ENCODE measurements at regions not wholly inside any gene's neighbourhood (a gene's known extent, or its start where the extent isn't known, plus 50 kb on each side); places are given as distances from the start of the nearest gene placed in this dataset.
A peak's percentile ranks its signal among the peaks of the same experiment; 100 is the strongest.

- TF ChIP-seq CTCF (IDR thresholded peaks at IDR 0.05; ENCODE audit: poor library complexity, severe bottlenecking): no peak
- Histone ChIP-seq H3K9me3 (ENCODE audit: severe bottlenecking) (no peaks in the 10 kb centered on the region), H3K36me3 (ENCODE audit: low read depth) (no peaks in the 10 kb centered on the region), H3K27me3 (ENCODE audit: insufficient read depth, poor library complexity, severe bottlenecking) (no peaks in the 10 kb centered on the region), H3K27ac (ENCODE audit: poor library complexity, severe bottlenecking) (no peak overlapping the region), H3K4me1 (ENCODE audit: insufficient read depth, poor library complexity, severe bottlenecking) (peaks cover 7% of the 10 kb centered on the region), H3K4me3 (ENCODE audit: severe bottlenecking) (no peak overlapping the region)
- ATAC-seq (ENCODE audit: low read depth) (no peak), DNase-seq (ENCODE audit: low spot score) (no peak)
Measured at GRCh38 chr3:82141592-82141991, 380.1 kb upstream of the GBE1 start.

GRCh38 chr3:82137861-82138260 is 376.4 kb upstream of the GBE1 start:
- no peak for TF ChIP-seq CTCF (IDR thresholded peaks at IDR 0.05; ENCODE audit: poor library complexity, severe bottlenecking)
- H3K27me3 ChIP-seq (ENCODE audit: insufficient read depth, poor library complexity, severe bottlenecking): no peaks in the 10 kb centered on the region
- no peaks in the 10 kb centered on the region for H3K9me3 ChIP-seq (ENCODE audit: severe bottlenecking)
- no peak for DNase-seq (ENCODE audit: low spot score)
- no peak for ATAC-seq (ENCODE audit: low read depth)
- no peak overlapping the region for H3K4me3 ChIP-seq (ENCODE audit: severe bottlenecking)
- no peaks in the 10 kb centered on the region for H3K36me3 ChIP-seq (ENCODE audit: low read depth)
- H3K4me1 ChIP-seq (ENCODE audit: insufficient read depth, poor library complexity, severe bottlenecking): no peaks in the 10 kb centered on the region
- no peak overlapping the region for H3K27ac ChIP-seq (ENCODE audit: poor library complexity, severe bottlenecking)

- no peaks in the 10 kb centered on the region for H3K27me3 ChIP-seq (ENCODE audit: insufficient read depth, poor library complexity, severe bottlenecking)
- no peaks in the 10 kb centered on the region for H3K36me3 ChIP-seq (ENCODE audit: low read depth)
- ATAC-seq (ENCODE audit: low read depth): no peak
- no peak overlapping the region for H3K27ac ChIP-seq (ENCODE audit: poor library complexity, severe bottlenecking)
- DNase-seq (ENCODE audit: low spot score): no peak
- TF ChIP-seq CTCF (IDR thresholded peaks at IDR 0.05; ENCODE audit: poor library complexity, severe bottlenecking): no peak
- no peak overlapping the region for H3K4me3 ChIP-seq (ENCODE audit: severe bottlenecking)
- no peaks in the 10 kb centered on the region for H3K4me1 ChIP-seq (ENCODE audit: insufficient read depth, poor library complexity, severe bottlenecking)
- no peaks in the 10 kb centered on the region for H3K9me3 ChIP-seq (ENCODE audit: severe bottlenecking)
Measured at GRCh38 chr3:82137050-82137449, 375.6 kb upstream of the GBE1 start.

GRCh38 chr3:82133070-82133606 is 371.7 kb upstream of the GBE1 start:
- H3K27me3 ChIP-seq (ENCODE audit: insufficient read depth, poor library complexity, severe bottlenecking): no peaks in the 10 kb centered on the region
- no peaks in the 10 kb centered on the region for H3K36me3 ChIP-seq (ENCODE audit: low read depth)
- no peaks in the 10 kb centered on the region for H3K9me3 ChIP-seq (ENCODE audit: severe bottlenecking)
- no peak overlapping the region for H3K27ac ChIP-seq (ENCODE audit: poor library complexity, severe bottlenecking)
- peak; percentile 86 for TF ChIP-seq CTCF (IDR thresholded peaks at IDR 0.05; ENCODE audit: poor library complexity, severe bottlenecking)
- ATAC-seq (ENCODE audit: low read depth) (peak; percentile 58; the same call in 2 of the 3 replicates), DNase-seq (ENCODE audit: low spot score) (no peak)
- H3K4me1 ChIP-seq (ENCODE audit: insufficient read depth, poor library complexity, severe bottlenecking): no peaks in the 10 kb centered on the region
- H3K4me3 ChIP-seq (ENCODE audit: severe bottlenecking): no peak overlapping the region

GRCh38 chr3:82132210-82133069 is 371.0 kb upstream of the GBE1 start:
- Histone ChIP-seq H3K4me3 (ENCODE audit: severe bottlenecking) (no peak overlapping the region), H3K27ac (ENCODE audit: poor library complexity, severe bottlenecking) (no peak overlapping the region), H3K27me3 (ENCODE audit: insufficient read depth, poor library complexity, severe bottlenecking) (no peaks in the 10 kb centered on the region), H3K4me1 (ENCODE audit: insufficient read depth, poor library complexity, severe bottlenecking) (no peaks in the 10 kb centered on the region), H3K36me3 (ENCODE audit: low read depth) (no peaks in the 10 kb centered on the region), H3K9me3 (ENCODE audit: severe bottlenecking) (no peaks in the 10 kb centered on the region)
- DNase-seq (ENCODE audit: low spot score) (no peak), ATAC-seq (ENCODE audit: low read depth) (no peak)
- no peak for TF ChIP-seq CTCF (IDR thresholded peaks at IDR 0.05; ENCODE audit: poor library complexity, severe bottlenecking)
